HUES6 (cell line): ENCODE measurements at regions not wholly inside any gene's neighbourhood (a gene's known extent, or its start where the extent isn't known, plus 50 kb on each side); places are given as distances from the start of the nearest gene placed in this dataset.
"Not testable (repeated sequence)": the region's sequence is repeated elsewhere in the genome, so short reads cannot be mapped to it uniquely, and the experiment has no call there.

Experiments
- H3K27ac ChIP-seq: 2 replicates; pipeline ENCODE4 v1.7.0; 2013; ENCODE audit warnings: low read depth, mild to moderate bottlenecking, low read length, inconsistent platforms
- H3K27me3 ChIP-seq: 2 replicates; pipeline ENCODE4 v1.6.1; 2013; ENCODE audit warnings: low read length; ENCODE audit not compliant: control insufficient read depth, insufficient read depth
- H3K36me3 ChIP-seq: 2 replicates; pipeline ENCODE4 v1.6.1; 2013; ENCODE audit warnings: low read length; ENCODE audit not compliant: control insufficient read depth, insufficient read depth
- H3K4me1 ChIP-seq: 2 replicates; pipeline ENCODE4 v1.6.1; 2013; ENCODE audit warnings: low read length; ENCODE audit not compliant: control insufficient read depth, insufficient read depth
- H3K4me3 ChIP-seq: 2 replicates; pipeline ENCODE4 v1.5.1; 2013; ENCODE audit warnings: low read depth, low read length
- H3K9ac ChIP-seq: one replicate; pipeline ENCODE4 v1.6.1; 2013; ENCODE audit warnings: mild to moderate bottlenecking, low read length
- H3K9me3 ChIP-seq: 2 replicates; pipeline ENCODE4 v1.6.1; 2013; ENCODE audit warnings: low read depth, low read length; ENCODE audit not compliant: control insufficient read depth, insufficient read depth

- no peaks in the 10 kb centered on the region for H3K9me3 ChIP-seq
- no peaks in the 10 kb centered on the region for H3K4me1 ChIP-seq
- H3K9ac ChIP-seq = no peak overlapping the region
- H3K27ac ChIP-seq = no peak overlapping the region
- H3K27me3 ChIP-seq = no peaks in the 10 kb centered on the region
- H3K4me3 ChIP-seq = no peak overlapping the region
- H3K36me3 ChIP-seq = no peaks in the 10 kb centered on the region
Measured at GRCh38 chr9:31290731-31291130, 1093.7 kb upstream of the ACO1 start.

DNA sequence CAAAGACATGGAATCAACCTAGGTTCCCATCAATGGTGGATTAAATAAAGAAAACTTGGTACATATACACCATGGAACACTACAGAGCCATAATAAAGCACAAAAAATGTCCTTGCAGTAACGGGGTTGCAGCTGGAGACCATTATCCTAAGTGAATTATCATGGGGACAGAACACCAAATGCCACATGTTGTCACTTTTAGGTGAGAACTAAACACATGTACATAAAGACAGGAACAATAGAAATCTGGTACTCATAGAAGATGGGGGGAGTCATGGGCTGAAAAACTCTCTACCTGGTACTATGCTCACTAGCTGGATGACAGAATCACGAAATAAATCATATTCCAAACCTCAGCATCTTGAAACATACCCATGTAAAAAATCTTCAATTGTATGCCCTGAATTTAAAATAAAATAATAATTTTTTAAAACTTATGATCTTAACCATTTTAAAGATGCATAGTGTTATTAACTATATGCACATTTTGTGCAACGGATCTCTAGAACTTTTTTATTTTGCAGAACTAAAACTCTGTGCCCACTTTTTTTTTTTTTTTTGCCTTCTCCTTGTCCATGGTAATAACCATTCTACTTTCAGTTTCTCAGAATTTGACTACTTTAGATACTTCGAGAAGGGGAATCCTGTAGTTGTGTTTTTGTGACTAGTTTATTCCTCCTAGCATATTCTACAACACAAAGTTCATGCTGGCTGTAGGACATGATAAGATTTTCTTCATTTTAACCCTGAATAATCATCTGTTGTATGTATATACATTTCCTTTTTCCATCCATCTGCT is 1081.6 kb upstream of the ACO1 start:
- H3K27me3 ChIP-seq = no peaks in the 10 kb centered on the region
- no peaks in the 10 kb centered on the region for H3K9me3 ChIP-seq
- H3K27ac ChIP-seq = no peak overlapping the region
- no peak overlapping the region for H3K4me3 ChIP-seq
- no peaks in the 10 kb centered on the region for H3K4me1 ChIP-seq
- no peaks in the 10 kb centered on the region for H3K36me3 ChIP-seq
- no peak overlapping the region for H3K9ac ChIP-seq

DNA sequence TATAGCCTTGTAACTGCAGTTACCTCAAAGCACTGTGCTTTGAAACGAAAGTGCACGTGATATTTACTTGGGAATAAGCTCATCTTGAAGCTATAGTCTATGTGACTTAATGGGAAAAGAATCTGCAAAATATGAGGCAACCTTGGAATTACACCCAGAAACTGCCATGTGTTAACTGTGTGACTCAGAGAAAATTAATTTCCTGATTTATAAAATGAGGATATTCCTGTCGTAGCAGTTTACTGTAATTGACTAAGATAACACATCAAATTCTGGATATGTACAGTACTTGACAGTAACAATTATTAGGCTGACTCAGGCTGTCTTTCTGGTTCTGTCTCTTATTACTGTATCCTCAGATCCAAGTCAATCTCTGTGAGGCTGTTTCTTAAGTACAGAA is 1079.9 kb upstream of the ACO1 start:
- H3K27me3 ChIP-seq = no peaks in the 10 kb centered on the region
- no peak overlapping the region for H3K9ac ChIP-seq
- no peaks in the 10 kb centered on the region for H3K9me3 ChIP-seq
- H3K4me1 ChIP-seq = no peaks in the 10 kb centered on the region
- no peak overlapping the region for H3K27ac ChIP-seq
- H3K36me3 ChIP-seq = no peaks in the 10 kb centered on the region
- no peak overlapping the region for H3K4me3 ChIP-seq

DNA sequence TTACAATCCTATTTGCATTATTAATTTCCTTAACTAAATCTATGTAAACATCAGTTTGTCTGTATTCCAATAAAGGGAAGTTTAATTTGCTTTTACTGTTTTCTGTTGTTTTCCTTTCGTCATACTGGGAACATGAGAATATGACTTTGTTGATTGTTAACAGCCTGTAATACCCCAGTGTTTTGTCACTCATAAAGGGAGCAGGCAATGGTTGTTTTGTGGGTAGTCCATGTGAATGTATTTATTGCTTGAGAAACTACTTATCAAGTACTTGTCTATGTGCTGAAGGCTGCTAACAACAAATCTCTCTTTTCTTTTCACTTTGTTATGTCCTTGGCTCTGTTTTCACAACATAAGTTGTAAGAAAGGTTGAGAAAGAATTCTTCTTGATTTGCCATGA is 1070.2 kb upstream of the ACO1 start:
- Histone ChIP-seq H3K4me1 (no peaks in the 10 kb centered on the region), H3K9ac (no peak overlapping the region), H3K36me3 (no peaks in the 10 kb centered on the region), H3K9me3 (peaks cover 3% of the 10 kb centered on the region; the same call in 1 of the 2 replicates), H3K27me3 (no peaks in the 10 kb centered on the region), H3K27ac (no peak overlapping the region), H3K4me3 (no peak overlapping the region)

GRCh38 chr9:31320494-31320893 is 1063.9 kb upstream of the ACO1 start:
- no peak overlapping the region for H3K4me3 ChIP-seq
- H3K27ac ChIP-seq = no peak overlapping the region
- no peaks in the 10 kb centered on the region for H3K27me3 ChIP-seq
- H3K9me3 ChIP-seq = peaks cover 3% of the 10 kb centered on the region; the same call in 1 of the 2 replicates
- peaks cover 5% of the 10 kb centered on the region; the same call in 1 of the 2 replicates for H3K4me1 ChIP-seq
- H3K36me3 ChIP-seq = no peaks in the 10 kb centered on the region
- H3K9ac ChIP-seq = no peak overlapping the region

DNA sequence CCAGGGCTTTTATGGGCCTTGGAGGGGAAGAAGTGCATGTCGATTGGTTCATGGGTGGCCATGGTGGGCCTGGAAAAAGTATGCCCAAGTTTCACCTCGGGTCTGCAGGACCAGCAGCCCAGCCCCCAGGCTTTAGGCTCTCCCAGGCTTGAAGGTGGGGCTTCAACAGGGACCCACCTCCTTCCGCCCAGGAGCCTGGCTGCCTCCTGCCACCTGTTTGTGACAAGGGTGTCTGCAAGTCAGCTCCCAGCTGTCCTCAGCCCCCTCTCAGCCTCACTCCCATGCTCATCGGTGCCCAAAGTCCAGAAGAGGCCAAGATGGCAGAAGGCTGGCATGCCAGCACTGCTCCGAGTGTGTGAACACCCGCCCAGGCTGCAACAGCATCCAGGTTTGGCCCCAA is 1063.2 kb upstream of the ACO1 start:
- Histone ChIP-seq H3K9ac (no peak overlapping the region), H3K36me3 (no peaks in the 10 kb centered on the region), H3K4me1 (peaks cover 11% of the 10 kb centered on the region; the same call in 1 of the 2 replicates), H3K9me3 (no peaks in the 10 kb centered on the region), H3K27me3 (no peaks in the 10 kb centered on the region), H3K27ac (no peak overlapping the region), H3K4me3 (no peak overlapping the region)

DNA sequence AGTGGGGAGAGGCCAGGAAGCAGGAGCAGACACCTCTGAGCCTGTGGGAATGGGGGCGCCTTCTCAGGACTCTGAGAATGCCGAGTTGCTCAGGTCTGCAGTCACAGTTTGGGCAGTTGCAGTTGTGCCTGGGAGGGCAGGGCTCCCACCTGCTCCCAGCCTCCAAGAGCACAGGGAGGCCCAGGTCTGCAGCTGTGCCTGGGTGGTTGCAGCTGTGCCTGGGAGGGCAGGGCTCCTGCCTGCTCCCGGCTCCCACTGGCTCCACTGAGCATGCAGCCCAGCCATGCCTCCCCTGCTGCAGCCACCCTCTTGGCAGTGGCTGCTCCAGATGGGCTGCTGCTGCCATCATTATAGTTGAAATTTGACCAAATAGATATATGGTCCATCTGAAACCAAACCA is 1062.8 kb upstream of the ACO1 start:
- no peak overlapping the region for H3K27ac ChIP-seq
- no peaks in the 10 kb centered on the region for H3K36me3 ChIP-seq
- peaks cover 11% of the 10 kb centered on the region; the same call in 1 of the 2 replicates for H3K4me1 ChIP-seq
- H3K4me3 ChIP-seq = no peak overlapping the region
- H3K9ac ChIP-seq = no peak overlapping the region
- no peaks in the 10 kb centered on the region for H3K27me3 ChIP-seq
- H3K9me3 ChIP-seq = no peaks in the 10 kb centered on the region

- Histone ChIP-seq H3K4me3 (no peak overlapping the region), H3K9ac (no peak overlapping the region), H3K27me3 (no peaks in the 10 kb centered on the region), H3K36me3 (no peaks in the 10 kb centered on the region), H3K9me3 (no peaks in the 10 kb centered on the region), H3K27ac (no peak overlapping the region), H3K4me1 (peaks cover 11% of the 10 kb centered on the region; the same call in 1 of the 2 replicates)
Measured at GRCh38 chr9:31323726-31324444, 1060.6 kb upstream of the ACO1 start.

DNA sequence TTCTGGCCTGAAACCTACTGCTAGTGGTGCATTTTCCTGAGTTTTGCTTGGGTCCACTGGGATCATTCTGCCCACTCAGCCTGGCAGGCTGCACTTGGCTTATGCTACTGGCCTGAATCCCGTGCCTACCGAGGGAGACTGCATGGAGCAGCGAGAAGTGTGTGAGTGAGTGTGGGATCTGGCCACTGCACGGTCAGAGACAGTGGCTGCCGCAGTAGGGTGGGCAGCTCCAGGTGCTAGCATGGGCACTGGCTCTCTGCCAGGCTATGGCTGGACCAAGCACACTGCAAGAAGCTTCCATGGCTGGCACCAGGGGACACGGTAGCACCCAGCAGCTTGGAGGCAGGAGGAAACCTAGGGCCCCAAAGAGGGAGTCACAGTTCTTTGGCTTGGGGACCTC is 1058.7 kb upstream of the ACO1 start:
- H3K4me1 ChIP-seq = peaks cover 11% of the 10 kb centered on the region; the same call in 1 of the 2 replicates
- H3K9me3 ChIP-seq = no peaks in the 10 kb centered on the region
- H3K36me3 ChIP-seq = no peaks in the 10 kb centered on the region
- H3K27me3 ChIP-seq = no peaks in the 10 kb centered on the region
- H3K4me3 ChIP-seq = no peak overlapping the region
- no peak overlapping the region for H3K27ac ChIP-seq
- H3K9ac ChIP-seq = peak overlapping the region; percentile 2

- H3K4me1 ChIP-seq = peaks cover 11% of the 10 kb centered on the region; the same call in 1 of the 2 replicates
- H3K27me3 ChIP-seq, H3K9me3 ChIP-seq, H3K4me3 ChIP-seq, H3K36me3 ChIP-seq, H3K9ac ChIP-seq, H3K27ac ChIP-seq: not testable (repeated sequence)
Measured at GRCh38 chr9:31326883-31327282, 1057.6 kb upstream of the ACO1 start.

DNA sequence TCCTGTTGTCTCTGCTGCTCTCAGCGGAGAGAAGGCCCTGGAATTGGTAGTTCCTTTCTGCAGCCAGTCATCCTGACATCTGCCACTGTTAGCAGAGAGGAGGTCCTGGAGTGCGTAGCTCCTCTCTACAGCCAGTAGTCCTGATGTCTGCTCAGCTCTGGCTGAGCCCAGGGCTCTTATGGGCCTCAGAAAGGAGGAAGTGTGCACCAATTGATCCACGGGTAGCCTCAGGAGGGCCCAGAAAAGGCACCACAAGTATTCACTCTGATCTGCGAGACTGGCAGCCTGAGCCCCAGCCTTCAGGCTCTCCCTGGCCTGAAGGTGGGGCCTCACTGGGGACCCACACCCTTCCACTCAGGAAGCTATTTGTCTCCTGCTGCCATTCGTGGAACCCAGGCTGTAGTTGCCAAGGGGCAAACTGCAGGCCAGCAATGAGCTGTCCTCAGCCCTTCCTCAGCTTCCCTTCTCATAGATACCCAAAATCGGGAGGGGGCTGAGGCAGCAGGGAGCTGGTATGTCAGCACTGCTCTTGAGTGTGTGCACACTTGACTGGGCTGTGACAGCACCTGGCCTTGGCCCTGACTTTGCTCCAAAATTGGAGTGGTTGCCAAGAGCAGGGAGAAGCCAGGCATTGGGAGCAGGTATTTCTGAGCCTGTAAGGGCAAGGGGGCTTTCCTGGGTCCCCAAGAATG is 1049.5 kb upstream of the ACO1 start:
- Histone ChIP-seq H3K36me3 (no peaks in the 10 kb centered on the region), H3K9ac (no peak overlapping the region), H3K4me3 (no peak overlapping the region), H3K27ac (no peak overlapping the region), H3K4me1 (no peaks in the 10 kb centered on the region), H3K9me3 (peaks cover 12% of the 10 kb centered on the region), H3K27me3 (no peaks in the 10 kb centered on the region)
